GM21717 (cell line): ENCODE measurements at regions not wholly inside any gene's neighbourhood (a gene's known extent, or its start where the extent isn't known, plus 50 kb on each side); places are given as distances from the start of the nearest gene placed in this dataset.

Experiments used
- ATAC-seq: cut with Tn5 transposase; IDR thresholded peaks from one replicate; pipeline ENCODE4 v1.9.1; 2021; ENCODE audit warnings: mild to moderate bottlenecking, moderate library complexity; ENCODE audit not compliant: unreplicated experiment

GRCh38 chr6:15776458-15776980 is 113.7 kb upstream of the DTNBP1 start:
- no peak for ATAC-seq

GRCh38 chr6:15775741-15776140 is 112.9 kb upstream of the DTNBP1 start:
- no peak for ATAC-seq

DNA sequence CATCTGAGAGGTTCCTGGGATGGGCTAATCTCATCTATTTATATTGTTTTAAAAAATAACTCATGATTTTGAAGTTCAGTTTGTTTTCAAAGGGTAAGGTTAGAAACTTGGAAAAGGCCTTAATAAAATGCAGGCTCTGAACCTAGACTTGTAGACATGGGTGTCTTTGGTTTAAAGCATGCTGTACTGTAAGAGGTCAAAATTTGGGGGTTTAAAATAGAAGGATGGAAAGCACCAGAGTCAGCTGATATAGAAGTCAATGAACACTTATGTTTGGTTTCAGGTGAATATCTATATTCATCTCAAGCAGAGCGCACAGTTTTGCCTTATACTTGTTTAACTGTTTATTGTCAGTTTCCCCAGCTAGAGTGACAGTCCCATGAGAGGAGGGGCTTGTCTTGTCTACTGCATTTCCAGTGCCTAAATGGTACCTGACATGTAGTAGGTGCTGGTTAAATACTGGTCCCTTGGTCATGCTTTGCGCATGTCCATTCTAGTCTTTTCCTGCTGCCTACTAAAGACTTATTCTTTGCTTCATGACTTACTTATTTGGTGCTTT is 112.3 kb upstream of the DTNBP1 start:
- ATAC-seq: no peak

GRCh38 chr6:15773806-15774410 is 111.1 kb upstream of the DTNBP1 start:
- ATAC-seq: no peak

DNA sequence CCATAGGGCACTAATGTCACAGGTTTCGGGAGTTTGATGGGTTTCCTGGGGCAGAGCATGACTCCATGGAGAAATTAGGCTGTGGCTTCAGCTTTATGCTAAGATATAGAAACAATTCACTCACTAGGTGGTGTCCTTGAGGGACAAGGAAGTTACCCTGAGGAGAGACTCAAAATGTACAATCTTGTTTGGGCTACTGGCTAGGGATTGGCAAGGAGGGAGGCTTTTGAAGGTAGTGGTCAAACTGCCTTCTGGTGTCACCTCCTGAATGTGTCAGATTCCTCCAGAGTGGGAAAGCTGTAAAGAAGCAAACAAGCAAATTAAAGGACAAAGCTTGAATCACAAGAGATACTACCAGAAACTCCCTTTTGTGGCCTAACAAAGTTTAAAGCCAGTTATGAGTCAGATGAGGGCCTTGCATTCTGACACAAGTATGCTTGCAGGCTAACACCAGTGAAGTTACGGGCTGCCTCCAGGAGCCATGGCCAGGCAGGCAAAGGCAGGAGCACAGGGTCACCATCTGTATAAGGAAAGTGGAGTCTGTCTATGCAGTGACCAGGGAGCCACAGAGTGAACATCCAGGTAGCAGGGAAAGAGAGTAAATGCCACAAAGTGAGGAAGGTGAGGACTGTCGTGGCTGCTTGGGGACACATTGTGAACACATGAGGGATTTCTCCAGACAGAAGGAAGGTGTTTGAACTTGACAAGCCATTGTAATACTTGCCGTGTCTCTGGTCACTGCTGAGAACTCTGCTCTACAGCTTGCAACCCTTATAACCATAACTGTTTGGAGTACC is 107.7 kb upstream of the DTNBP1 start:
- ATAC-seq: peak; percentile 80

GRCh38 chr6:15769511-15770018 is 106.7 kb upstream of the DTNBP1 start:
- no peak for ATAC-seq

- ATAC-seq: no peak
Observed at GRCh38 chr6:15768999-15769398, 106.2 kb upstream of the DTNBP1 start.

DNA sequence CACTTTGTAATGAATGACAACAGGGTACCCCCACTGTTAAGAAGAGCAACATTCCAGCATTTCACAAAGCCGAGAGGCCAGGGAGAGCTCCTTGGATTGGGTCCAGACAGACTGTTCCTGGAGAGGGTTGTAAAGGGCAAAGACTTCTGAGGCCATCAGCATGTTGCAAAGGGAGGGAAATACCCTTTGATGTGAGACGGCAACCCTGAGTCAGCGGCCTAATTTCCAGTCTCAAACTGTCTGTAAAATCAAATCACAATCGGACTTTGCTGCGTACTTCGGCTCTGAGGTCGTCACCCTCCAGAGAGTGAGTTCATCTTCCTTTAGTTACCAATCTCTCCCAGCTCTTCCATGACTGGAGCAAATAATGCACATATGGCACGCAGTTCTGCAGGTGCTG is 101.0 kb upstream of the DTNBP1 start:
- no peak for ATAC-seq

GRCh38 chr6:15763364-15763763 is 100.5 kb upstream of the DTNBP1 start:
- ATAC-seq: no peak

GRCh38 chr6:15761045-15761502 is 98.2 kb upstream of the DTNBP1 start:
- no peak for ATAC-seq

DNA sequence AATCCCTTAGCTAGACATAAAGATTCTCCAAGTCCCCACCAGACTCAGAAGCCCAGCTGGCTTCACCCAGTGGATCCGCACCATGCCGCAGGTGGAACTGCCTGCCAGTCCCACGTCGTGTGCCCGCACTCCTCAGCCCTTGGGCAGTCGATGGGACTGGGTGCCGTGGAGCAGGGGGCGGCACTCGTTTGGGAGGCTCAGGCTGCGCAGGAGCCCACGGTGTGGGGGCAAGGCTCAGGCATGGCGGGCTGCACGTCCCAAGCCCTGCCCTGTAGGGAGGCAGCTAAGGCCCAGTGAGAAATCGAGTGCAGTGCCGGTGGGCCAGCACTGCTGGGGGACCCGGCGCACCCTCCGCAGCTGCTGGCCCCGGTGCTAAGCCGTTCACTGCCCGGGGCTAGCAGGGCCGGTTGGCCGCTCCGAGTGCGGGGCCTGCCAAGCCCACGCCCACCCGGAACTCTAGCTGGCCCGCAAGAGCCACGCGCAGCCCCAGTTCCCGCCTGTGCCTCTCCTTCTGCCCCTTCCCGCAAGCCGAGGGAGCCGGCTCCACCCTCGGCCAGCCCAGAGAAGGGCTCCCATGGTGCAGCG is 95.9 kb upstream of the DTNBP1 start:
- ATAC-seq: no peak

- no peak for ATAC-seq
Observed at GRCh38 chr6:15755526-15755925, 92.7 kb upstream of the DTNBP1 start.

DNA sequence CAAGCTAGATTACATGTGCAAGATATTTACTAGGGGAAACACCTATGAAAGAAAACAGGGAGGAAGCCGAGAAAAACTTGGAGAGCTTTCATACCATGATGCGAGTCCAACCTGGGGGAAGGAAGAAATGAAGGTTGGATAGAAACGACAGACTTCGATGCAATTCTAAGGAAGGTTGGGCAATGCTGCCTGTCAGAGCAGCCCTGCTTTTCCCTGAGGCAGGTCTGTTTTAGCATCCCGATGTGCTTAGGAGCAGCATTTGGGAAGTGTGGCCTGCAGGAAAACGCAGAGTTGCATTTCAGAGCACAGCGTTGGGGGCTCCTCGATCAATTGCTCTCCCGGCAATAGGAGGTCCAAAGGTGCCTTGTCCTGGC is 91.9 kb upstream of the DTNBP1 start:
- ATAC-seq: no peak

DNA sequence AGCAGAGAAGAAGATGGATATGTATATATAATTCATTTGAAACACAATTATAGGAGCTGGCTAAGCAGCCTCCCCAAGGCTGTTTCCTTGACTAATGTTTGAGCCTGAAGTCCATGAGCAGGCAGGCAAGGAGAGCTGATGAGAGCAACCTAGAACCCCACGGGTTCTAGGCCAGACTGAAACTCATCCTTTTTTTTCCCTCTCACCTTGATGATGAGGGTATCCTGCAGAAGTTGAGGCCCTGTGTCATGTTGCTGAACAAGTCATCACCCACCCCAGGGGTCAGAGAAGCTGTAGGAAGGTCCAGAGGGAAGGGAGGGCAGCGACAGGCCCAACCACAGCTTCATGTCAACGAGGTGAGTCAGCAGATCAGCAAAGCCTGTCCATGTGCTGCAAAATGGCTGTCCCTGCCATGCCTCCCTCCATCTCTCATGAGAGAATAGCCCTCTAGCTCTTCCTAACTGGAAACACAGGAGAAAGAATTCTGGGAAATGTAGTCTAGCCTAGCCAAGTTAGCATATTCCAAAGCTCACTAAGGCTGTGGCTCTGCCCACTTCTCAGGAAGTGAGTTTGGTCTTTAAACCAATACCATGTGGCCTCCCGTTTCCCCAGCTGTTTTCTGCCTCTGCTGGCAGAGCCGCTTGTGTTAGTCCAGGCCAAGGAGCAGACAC is 91.3 kb upstream of the DTNBP1 start:
- ATAC-seq: no peak

- no peak for ATAC-seq
Observed at GRCh38 chr6:15752820-15753219, 90.0 kb upstream of the DTNBP1 start.

- ATAC-seq: no peak
Observed at GRCh38 chr6:15751721-15752350, 89.0 kb upstream of the DTNBP1 start.

GRCh38 chr6:15748341-15748740 is 85.5 kb upstream of the DTNBP1 start:
- ATAC-seq: no peak

DNA sequence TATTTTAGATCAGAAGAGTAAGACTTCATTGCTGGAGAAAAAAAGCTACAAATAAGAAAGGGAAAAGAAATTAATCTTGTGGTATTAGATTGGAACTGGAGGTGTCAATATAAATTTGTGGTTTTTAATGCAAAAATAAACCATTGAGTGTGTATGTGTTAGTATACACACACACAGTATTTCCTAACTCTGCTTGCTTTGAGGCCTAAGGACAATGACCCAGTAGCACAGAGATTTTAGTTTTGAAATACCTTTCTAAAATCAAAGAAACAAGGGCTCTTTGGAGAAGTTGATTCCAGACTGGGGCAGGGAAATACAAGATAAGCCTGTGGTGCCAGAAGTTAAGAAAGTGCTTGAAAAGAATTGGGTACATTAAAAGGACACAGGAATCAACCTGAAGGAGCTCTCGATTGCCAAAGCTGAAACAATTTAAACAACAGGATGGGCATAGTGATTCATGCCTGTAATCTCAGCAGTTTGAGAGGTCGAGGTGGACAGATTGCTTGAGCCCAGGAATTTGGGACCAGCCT is 84.6 kb upstream of the DTNBP1 start:
- ATAC-seq: no peak

DNA sequence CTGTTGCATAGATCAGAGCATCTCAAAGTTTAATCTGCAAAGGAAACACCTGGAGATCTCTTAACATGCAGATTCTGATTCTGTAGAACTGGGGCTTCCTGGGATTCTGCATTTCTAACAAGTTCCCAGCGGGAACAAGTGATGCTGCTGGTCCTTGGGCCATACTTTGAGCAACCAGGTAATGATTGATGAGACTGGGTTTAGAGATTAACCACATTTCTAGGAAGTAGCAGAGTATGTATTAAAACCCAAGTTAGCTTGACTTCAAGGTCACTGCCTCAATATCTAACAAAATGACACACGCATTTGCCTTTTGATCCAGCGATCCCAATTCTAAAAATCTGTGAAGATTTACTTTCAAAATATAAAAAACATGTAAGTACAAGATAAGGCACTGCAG is 83.0 kb upstream of the DTNBP1 start:
- ATAC-seq: no peak

- ATAC-seq: no peak
Observed at GRCh38 chr6:15744818-15745402, 82.1 kb upstream of the DTNBP1 start.
